Umbilical cord (tissue), 1 donor: ENCODE measurements at regions not wholly inside any gene's neighbourhood (a gene's known extent, or its start where the extent isn't known, plus 50 kb on each side); places are given as distances from the start of the nearest gene placed in this dataset.

Experiments
- DNase-seq: peaks from one replicate; pipeline ENCODE4 v3.0.0-alpha.2; 2015; ENCODE audit warnings: low spot score

- peak; percentile 38 for DNase-seq
These were observed 378.3 kb downstream of the KCTD16 start for GRCh38 chr5:144548936-144549335.

- peak; percentile 94 for DNase-seq
These were observed 376.4 kb downstream of the KCTD16 start for GRCh38 chr5:144547098-144547499.

- no peak for DNase-seq
These were observed 368.2 kb downstream of the KCTD16 start for GRCh38 chr5:144538845-144539244.
